ENCODE measurements at regions not wholly inside any gene's neighbourhood (a gene's known extent, or its start where the extent isn't known, plus 50 kb on each side); places are given as distances from the start of the nearest gene placed in this dataset.

DNA sequence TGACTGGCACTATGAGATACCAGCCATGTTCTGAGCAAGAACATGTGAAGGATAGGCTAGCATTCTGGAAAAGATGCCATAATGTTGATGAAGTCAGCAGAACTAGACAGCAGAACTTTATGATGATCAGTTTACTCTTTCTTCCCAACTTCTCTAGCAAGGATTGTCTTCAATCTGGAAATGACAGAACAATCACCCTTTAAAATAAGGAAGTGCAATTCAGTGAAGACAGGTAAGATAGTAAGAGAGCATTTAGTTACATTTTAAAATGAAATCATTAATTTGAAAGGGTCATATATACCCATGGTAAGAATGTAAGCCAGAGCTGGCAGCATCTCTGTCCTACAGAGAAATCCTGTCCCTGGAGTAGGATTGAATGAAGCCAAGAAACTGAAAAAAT, 66.0 kb upstream of the C12orf71 start:
- Histone ChIP-seq H3K27ac (no peak overlapping the region), H3K9me3 (no peaks in the 10 kb centered on the region), H3K27me3 (no peaks in the 10 kb centered on the region), H3K36me3 (ENCODE audit: low read depth, missing control alignments) (no peaks in the 10 kb centered on the region), H3K4me1 (no peaks in the 10 kb centered on the region), H3K4me3 (no peak overlapping the region)
- no peak for TF ChIP-seq POLR2A (IDR thresholded peaks at IDR 0.05)
- TF ChIP-seq, protein P1, sequence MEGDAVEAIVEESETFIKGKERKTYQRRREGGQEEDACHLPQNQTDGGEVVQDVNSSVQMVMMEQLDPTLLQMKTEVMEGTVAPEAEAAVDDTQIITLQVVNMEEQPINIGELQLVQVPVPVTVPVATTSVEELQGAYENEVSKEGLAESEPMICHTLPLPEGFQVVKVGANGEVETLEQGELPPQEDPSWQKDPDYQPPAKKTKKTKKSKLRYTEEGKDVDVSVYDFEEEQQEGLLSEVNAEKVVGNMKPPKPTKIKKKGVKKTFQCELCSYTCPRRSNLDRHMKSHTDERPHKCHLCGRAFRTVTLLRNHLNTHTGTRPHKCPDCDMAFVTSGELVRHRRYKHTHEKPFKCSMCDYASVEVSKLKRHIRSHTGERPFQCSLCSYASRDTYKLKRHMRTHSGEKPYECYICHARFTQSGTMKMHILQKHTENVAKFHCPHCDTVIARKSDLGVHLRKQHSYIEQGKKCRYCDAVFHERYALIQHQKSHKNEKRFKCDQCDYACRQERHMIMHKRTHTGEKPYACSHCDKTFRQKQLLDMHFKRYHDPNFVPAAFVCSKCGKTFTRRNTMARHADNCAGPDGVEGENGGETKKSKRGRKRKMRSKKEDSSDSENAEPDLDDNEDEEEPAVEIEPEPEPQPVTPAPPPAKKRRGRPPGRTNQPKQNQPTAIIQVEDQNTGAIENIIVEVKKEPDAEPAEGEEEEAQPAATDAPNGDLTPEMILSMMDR (IDR thresholded peaks at IDR 0.05): no peak
- DNase-seq: no peak
- intact Hi-C loops (cut with DNase I; ENCODE audit: low total_unique reads): no loop called here

DNA sequence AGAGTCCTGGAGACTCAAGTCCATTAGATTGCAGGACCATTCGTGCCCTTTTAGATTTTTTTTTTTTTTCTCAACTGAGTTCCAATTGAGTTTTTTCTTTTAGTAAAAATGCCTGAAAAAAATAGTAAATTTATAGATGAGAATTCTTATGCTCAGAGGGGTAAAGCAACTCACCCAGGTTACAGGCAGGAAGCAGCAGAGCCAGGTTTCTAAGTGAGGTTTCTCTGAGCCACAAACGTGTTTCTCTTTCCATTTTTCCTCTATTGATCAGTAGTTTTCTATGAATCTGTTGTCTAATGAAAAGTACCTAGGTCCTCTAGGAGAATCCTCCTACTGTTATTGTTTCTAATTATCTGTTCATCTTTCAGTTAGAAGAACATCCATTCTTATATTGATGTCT, 66.4 kb upstream of the C12orf71 start:
- no peaks in the 10 kb centered on the region for H3K9me3 ChIP-seq
- DNase-seq: no peak
- intact Hi-C loops (cut with DNase I; ENCODE audit: low total_unique reads): no loop called here
- no peaks in the 10 kb centered on the region for H3K27me3 ChIP-seq
- TF ChIP-seq POLR2A (IDR thresholded peaks at IDR 0.05): no peak
- TF ChIP-seq, protein P1 (IDR thresholded peaks at IDR 0.05): no peak
- no peak overlapping the region for H3K27ac ChIP-seq
- H3K4me3 ChIP-seq: no peak overlapping the region
- no peaks in the 10 kb centered on the region for H3K4me1 ChIP-seq
- 77 to 80% methylated on average over 2 of the region's 2 CpGs for WGBS, 2 donors
- no peaks in the 10 kb centered on the region for H3K36me3 ChIP-seq (ENCODE audit: low read depth, missing control alignments)

DNA sequence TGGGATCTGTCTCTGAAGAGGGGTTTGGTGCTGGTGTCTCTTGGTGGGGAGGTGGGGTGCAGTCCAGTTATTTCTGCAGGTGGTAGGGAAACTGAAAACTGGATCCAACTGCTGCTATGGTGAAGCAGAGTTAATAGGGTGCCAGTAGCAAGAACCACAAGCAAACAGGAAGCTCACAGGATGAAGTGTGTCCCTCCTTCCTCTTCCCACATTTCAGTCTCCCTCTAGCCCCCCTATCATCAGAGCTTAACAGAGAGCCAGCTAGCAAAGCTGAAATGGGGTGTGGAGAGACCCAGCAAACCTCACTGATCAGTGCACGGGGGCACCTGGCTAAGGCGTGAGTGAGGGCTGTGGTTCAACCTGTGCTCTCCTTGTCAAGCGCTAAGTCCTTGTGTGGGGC, 69.1 kb upstream of the C12orf71 start:
- Histone ChIP-seq H3K9me3 (no peaks in the 10 kb centered on the region), H3K27ac (no peak overlapping the region), H3K4me3 (no peak overlapping the region), H3K4me1 (no peaks in the 10 kb centered on the region), H3K36me3 (ENCODE audit: low read depth, missing control alignments) (no peaks in the 10 kb centered on the region), H3K27me3 (no peaks in the 10 kb centered on the region)
- intact Hi-C loops (cut with DNase I; ENCODE audit: low total_unique reads): no loop called here
- DNase-seq: no peak
- 89 to 94% methylated on average over 3 of the region's 3 CpGs for WGBS, 2 donors
- TF ChIP-seq, protein P1 (IDR thresholded peaks at IDR 0.05): no peak
- TF ChIP-seq POLR2A (IDR thresholded peaks at IDR 0.05): no peak

DNA sequence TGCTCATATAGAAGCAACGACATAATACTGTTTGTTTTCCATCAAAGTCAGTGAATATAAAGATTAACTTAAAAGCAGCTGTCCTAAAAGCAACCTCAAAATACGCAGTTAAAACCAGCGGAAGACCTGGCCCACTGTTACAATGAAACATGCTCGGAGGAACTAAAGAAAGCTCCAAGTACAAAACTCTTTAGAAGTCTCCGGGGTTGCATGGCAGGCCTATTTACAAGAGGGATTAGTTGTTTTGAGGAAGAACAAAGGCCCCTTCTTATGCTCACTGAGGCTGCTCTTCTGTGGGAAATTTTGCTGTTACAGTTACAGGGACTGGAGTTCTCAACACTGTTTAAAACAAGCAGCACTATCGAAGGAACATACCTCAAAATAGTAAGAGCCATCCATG, 75.9 kb upstream of the C12orf71 start:
- H3K27me3 ChIP-seq: no peaks in the 10 kb centered on the region
- intact Hi-C loops (cut with DNase I; ENCODE audit: low total_unique reads): no loop called here
- no peaks in the 10 kb centered on the region for H3K9me3 ChIP-seq
- no peaks in the 10 kb centered on the region for H3K4me1 ChIP-seq
- DNase-seq: no peak
- H3K4me3 ChIP-seq: no peak overlapping the region
- H3K36me3 ChIP-seq (ENCODE audit: low read depth, missing control alignments): no peaks in the 10 kb centered on the region
- 78 to 80% methylated on average over 6 of the region's 6 CpGs for WGBS, 2 donors
- no peak overlapping the region for H3K27ac ChIP-seq
- no peak for TF ChIP-seq POLR2A (IDR thresholded peaks at IDR 0.05)
- TF ChIP-seq, protein P1 (IDR thresholded peaks at IDR 0.05): no peak

DNA sequence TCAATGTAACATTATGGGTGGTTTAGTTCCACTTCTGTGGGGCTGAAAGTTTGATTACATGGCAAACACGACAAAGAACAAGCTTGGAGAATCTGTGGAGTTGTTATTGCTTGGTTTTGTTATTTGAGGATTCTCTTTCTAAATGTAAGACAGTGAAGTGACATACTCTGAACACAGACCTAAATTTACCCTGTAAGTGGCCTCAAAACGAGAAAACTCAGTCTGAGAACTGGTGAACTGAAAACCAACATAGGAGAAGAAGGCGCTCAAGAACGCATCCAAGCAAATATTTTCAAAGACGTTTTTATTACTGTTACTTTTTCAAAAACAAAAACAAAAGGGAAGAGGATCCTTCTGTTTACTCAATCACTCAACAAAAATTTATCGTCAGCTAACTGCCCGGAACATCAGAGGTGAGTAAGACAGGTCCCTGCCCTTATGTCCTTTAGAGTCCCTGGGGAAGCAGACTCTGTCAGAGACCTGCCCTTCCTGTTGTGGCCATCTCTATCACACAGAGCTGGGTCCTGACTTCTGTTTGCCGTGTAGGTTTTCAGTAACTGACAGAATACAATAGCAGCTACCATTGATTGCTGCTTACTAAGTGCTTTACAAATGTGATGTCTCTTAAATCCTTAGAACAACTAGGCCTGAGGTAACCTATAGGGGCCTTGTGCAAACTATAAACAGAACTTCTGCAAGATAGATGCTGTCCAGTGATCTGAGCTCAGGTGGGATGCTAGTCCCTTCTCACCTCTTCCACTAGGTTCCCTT, 79.3 kb upstream of the C12orf71 start:
- intact Hi-C loops (cut with DNase I; ENCODE audit: low total_unique reads): no loop called here
- Histone ChIP-seq H3K4me1 (no peaks in the 10 kb centered on the region), H3K36me3 (ENCODE audit: low read depth, missing control alignments) (no peaks in the 10 kb centered on the region), H3K9me3 (no peaks in the 10 kb centered on the region), H3K27me3 (no peaks in the 10 kb centered on the region), H3K27ac (no peak overlapping the region), H3K4me3 (no peak overlapping the region)
- DNase-seq: no peak
- TF ChIP-seq POLR2A (IDR thresholded peaks at IDR 0.05): no peak
- TF ChIP-seq, protein P1 (IDR thresholded peaks at IDR 0.05): no peak
- 82 to 86% methylated on average over 8 of the region's 8 CpGs for WGBS, 2 donors
